Type B pancreatic cell (in vitro differentiated cells): ENCODE measurements at regions not wholly inside any gene's neighbourhood (a gene's known extent, or its start where the extent isn't known, plus 50 kb on each side); places are given as distances from the start of the nearest gene placed in this dataset.

ENCODE experiments used
- DNase-seq: peaks from one replicate; pipeline ENCODE4 v3.0.0; 2021; ENCODE audit warnings: mixed read lengths; ENCODE audit not compliant: unreplicated experiment; ENCODE audit errors: extremely low spot score
- H3K27ac Mint-ChIP-seq: 2 replicates; pipeline ENCODE4 v1.8.0; 2021; ENCODE audit warnings: mild to moderate bottlenecking, mixed read lengths
- H3K27me3 Mint-ChIP-seq: 2 replicates; pipeline ENCODE4 v1.8.0; 2021; ENCODE audit warnings: mixed read lengths
- H3K36me3 Mint-ChIP-seq: 2 replicates; pipeline ENCODE4 v1.8.0; 2021; ENCODE audit warnings: mixed read lengths
- H3K4me1 Mint-ChIP-seq: one replicate; pipeline ENCODE4 v1.8.0; 2021; ENCODE audit warnings: mixed read lengths; ENCODE audit not compliant: unreplicated experiment
- H3K4me3 Mint-ChIP-seq: 2 replicates; pipeline ENCODE4 v1.8.0; 2021; ENCODE audit warnings: mild to moderate bottlenecking, mixed read lengths
- H3K9me3 Mint-ChIP-seq: 2 replicates; pipeline ENCODE4 v1.8.0; 2021; ENCODE audit warnings: mixed read lengths
- TF ChIP-seq, protein P1 (sequence below): fragments of 200-600 bp; sonication (generic); conservative IDR thresholded peaks from 2 replicates; pipeline ENCODE4 v1.5.0; 2021; ENCODE audit warnings: antibody characterized with exemption, mild to moderate bottlenecking

DNA sequence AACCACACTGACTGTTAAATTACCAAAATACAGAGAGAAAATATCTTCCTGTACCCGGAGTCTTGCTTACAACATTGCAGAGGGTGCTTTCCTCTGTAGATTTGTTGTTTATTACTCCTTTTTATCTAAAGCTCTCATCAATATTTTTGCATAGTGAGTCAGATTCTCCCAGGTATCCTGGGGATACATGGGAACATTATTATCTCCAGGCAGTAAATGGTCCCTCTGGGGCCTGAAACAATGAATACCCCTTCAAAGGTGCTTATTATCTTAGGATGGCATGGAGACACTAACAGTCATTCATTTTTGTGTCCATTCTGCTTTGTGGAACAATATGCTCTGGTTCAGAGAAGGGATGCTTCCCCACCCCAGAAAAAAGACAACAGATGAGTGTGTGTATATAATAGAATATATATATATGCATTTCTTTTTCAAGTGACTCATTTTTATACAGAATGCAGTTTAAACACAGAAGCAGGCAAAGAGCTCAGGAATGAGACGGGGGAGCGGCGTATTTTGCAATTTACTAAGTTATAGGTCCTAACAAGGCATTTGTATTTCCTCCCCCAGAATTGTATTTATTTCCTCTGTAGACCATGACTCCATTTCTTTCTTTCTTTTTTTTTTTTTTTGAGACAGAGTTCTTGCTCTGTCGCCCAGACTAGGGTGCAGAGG lies 424.8 kb upstream of the ZEB2 start:
- no peak for DNase-seq
- Mint-ChIP-seq H3K4me1 (peaks cover 29% of the 10 kb centered on the region), H3K27me3 (peaks cover 5% of the 10 kb centered on the region), H3K4me3 (no peak overlapping the region), H3K36me3 (peaks cover 3% of the 10 kb centered on the region), H3K9me3 (no peaks in the 10 kb centered on the region), H3K27ac (no peak overlapping the region)
- TF ChIP-seq, protein P1, sequence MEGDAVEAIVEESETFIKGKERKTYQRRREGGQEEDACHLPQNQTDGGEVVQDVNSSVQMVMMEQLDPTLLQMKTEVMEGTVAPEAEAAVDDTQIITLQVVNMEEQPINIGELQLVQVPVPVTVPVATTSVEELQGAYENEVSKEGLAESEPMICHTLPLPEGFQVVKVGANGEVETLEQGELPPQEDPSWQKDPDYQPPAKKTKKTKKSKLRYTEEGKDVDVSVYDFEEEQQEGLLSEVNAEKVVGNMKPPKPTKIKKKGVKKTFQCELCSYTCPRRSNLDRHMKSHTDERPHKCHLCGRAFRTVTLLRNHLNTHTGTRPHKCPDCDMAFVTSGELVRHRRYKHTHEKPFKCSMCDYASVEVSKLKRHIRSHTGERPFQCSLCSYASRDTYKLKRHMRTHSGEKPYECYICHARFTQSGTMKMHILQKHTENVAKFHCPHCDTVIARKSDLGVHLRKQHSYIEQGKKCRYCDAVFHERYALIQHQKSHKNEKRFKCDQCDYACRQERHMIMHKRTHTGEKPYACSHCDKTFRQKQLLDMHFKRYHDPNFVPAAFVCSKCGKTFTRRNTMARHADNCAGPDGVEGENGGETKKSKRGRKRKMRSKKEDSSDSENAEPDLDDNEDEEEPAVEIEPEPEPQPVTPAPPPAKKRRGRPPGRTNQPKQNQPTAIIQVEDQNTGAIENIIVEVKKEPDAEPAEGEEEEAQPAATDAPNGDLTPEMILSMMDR, result no peak

DNA sequence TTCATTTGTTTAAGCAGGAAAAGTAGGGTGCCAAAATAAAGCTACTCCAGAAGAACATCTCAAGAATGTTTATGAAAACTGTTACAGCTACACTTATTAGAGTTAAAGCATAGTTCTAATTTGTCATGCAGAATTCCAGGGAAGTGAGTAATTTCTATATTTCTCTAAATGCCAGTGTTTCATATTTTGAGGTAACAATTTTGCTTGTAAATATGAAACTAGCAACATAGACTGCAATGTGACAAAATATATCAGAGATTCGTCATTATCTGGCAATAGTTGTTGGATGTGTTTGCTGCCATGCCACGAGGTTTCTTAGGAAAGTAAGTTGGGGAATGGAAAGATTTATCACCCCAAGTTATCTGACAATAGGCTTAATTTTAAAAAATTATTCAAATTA lies 424.1 kb upstream of the ZEB2 start:
- TF ChIP-seq, protein P1, result no peak
- no peaks in the 10 kb centered on the region for H3K9me3 Mint-ChIP-seq
- no peak overlapping the region for H3K4me3 Mint-ChIP-seq
- H3K36me3 Mint-ChIP-seq, result peaks cover 3% of the 10 kb centered on the region
- H3K27ac Mint-ChIP-seq, result no peak overlapping the region
- DNase-seq, result no peak
- H3K27me3 Mint-ChIP-seq, result peaks cover 5% of the 10 kb centered on the region
- H3K4me1 Mint-ChIP-seq, result peaks cover 33% of the 10 kb centered on the region

DNA sequence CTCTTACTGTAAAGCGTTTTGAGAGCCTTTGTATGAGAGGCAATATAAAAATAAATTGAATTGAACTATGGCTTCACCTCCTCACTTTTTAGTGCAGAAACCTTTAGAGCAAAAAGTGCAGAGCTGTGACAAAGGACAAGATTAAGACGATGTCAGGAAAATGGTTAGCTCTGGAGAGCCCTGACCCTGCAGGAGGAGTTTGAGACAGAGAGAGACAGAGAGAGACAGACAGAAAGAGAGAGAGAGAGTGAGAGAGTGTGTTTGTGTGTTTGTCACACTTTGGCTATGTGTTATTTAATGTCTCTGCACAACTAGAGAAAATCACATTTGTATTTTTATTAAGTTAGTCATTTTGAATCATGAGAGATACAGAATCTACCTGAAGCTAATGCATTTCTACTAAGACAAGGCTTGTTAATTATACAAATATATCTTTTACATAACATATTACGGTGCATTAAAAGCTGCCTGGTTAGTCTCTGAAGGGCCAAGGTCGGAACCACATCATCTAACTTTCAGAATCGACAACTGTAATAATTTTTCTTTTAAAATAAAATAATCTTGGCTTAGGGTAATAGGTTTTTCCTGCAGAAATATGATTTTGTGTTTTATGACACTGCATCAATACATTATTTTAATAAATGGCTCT lies 423.5 kb upstream of the ZEB2 start:
- TF ChIP-seq, protein P1, result no peak
- Mint-ChIP-seq H3K27ac (no peak overlapping the region), H3K9me3 (no peaks in the 10 kb centered on the region), H3K4me1 (peaks cover 35% of the 10 kb centered on the region), H3K36me3 (peaks cover 3% of the 10 kb centered on the region), H3K27me3 (peaks cover 5% of the 10 kb centered on the region), H3K4me3 (no peak overlapping the region)
- DNase-seq, result no peak

DNA sequence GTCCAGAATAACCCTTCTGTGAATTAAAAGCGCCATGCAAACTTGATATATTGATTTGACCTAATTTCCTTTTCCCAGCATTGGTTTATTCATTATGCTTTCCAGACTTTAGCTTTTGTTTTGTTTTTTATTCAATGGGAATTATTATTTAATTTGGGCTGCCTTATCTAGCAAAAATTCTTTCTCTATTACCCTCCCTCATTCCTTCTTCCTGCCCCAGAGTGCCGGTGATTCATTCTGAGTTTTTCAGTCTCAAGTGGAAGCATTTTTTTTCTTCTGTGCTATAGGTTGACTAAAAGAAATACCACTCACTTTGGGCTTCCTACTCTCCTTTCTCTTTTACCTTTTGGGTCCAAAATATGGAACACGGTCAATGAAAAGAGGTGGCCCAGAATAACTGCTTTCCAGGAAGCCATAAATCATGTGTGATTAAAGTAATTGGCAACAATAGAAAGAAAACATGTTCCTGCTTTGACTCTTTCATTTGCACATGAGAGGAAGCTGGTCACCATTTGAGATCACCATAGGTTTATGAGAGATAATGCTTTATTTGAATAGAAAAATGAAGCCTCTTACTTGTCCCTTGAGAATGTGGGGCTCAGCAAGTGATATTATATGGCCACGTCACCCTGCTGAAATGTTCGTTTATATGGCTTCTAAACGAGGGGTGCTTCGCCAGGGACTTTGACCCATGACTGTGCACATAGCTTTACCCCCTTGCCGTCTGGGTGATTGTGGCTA lies 422.8 kb upstream of the ZEB2 start:
- no peak for DNase-seq
- H3K4me3 Mint-ChIP-seq, result no peak overlapping the region
- peaks cover 6% of the 10 kb centered on the region for H3K27me3 Mint-ChIP-seq
- H3K27ac Mint-ChIP-seq, result no peak overlapping the region
- H3K4me1 Mint-ChIP-seq, result peaks cover 36% of the 10 kb centered on the region
- TF ChIP-seq, protein P1, result no peak
- peaks cover 3% of the 10 kb centered on the region for H3K36me3 Mint-ChIP-seq
- H3K9me3 Mint-ChIP-seq, result no peaks in the 10 kb centered on the region

DNA sequence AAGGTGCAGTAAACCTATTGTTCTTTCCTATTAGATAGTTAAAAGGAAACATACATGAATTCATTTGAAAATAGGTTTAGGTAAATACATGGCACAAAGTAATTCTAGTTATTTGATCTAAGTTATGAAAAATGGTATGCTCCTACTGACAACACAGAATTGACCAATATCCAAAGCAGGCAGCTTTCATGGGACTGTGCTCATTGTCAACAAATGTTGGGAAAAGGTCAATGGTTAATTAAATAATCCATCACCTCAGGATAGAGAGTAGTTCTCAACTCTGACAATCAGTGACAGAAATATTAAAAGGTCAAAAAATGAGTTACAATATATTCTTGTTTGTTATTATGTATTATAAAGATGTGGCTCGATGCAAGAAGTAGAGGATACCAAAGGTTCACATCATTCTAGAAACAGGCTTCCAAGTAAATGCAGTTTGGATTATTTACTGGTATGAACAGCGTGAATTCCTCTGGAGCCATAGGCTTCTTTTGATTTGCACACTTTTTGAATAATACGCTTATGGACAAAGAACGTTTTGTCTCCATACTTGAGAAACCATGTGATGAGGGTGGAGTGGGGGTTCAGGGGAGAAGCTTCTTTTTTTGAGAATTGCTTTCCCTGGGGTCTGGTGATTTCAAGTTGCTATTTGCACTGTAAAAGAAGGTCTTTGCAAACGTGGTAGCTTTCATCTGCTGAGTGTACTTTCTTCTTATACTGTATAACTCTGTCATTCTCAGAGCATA lies 422.0 kb upstream of the ZEB2 start:
- Mint-ChIP-seq H3K4me1 (peaks cover 43% of the 10 kb centered on the region), H3K4me3 (no peak overlapping the region), H3K36me3 (peaks cover 3% of the 10 kb centered on the region), H3K27me3 (peaks cover 10% of the 10 kb centered on the region), H3K9me3 (peaks cover 3% of the 10 kb centered on the region), H3K27ac (no peak overlapping the region)
- DNase-seq, result no peak
- TF ChIP-seq, protein P1, result no peak
